Gastroesophageal sphincter (tissue), 4 donors: ENCODE measurements at regions not wholly inside any gene's neighbourhood (a gene's known extent, or its start where the extent isn't known, plus 50 kb on each side); places are given as distances from the start of the nearest gene placed in this dataset.

Source experiments
- ATAC-seq: fragments of 150-250 bp; one replicate; pipeline ENCODE4 v1.9.1; 2016; ENCODE audit warnings: mild to moderate bottlenecking, moderate library complexity
- H3K27ac ChIP-seq, 4 donors: fragments of 200-600 bp; sonication (generic) in 3 of 4; 1 replicate in 3 of 4; 2 replicates in 1 of 4; pipeline ENCODE4 v1.5.1; 2016 to 2019
- H3K27me3 ChIP-seq: fragments of 200-600 bp; sonication (generic); one replicate; pipeline ENCODE4 v1.5.1; 2019
- H3K36me3 ChIP-seq, 2 donors: fragments of 200-600 bp; sonication (generic); one replicate each; pipeline ENCODE4 v1.5.1; 2019; ENCODE audit warnings: control low read depth in 1 of 2
- H3K4me1 ChIP-seq, 3 donors: fragments of 200-600 bp; sonication (generic); 1 replicate in 2 of 3; 2 replicates in 1 of 3; pipeline ENCODE4 v1.5.1; 2016 to 2019; ENCODE audit warnings: control low read depth in 2 of 3
- H3K4me3 ChIP-seq, 2 donors: fragments of 200-600 bp; sonication (generic); one replicate each; pipeline ENCODE4 v1.5.1; 2019; ENCODE audit warnings: mild to moderate bottlenecking in 1 of 2, moderate library complexity in 1 of 2
- H3K9me3 ChIP-seq, 3 donors: fragments of 200-600 bp; sonication (generic); one replicate each; pipeline ENCODE4 v1.5.1; 2017 to 2019; ENCODE audit warnings: control low read depth in 2 of 3
- CTCF ChIP-seq, 4 experiments: fragments of 200-600 bp in 2 of 4; fragments of 450-650 bp in 2 of 4; sonication (generic) in 1 of 4; IDR thresholded peaks; one replicate each; pipeline ENCODE4 v1.5.1; 2017 to 2019; ENCODE audit warnings: antibody characterized with exemption in 4 of 4, mild to moderate bottlenecking in 2 of 4, moderate library complexity in 2 of 4
- EP300 ChIP-seq: sonication (generic); formaldehyde crosslinking; IDR thresholded peaks from one replicate; pipeline ENCODE4 v1.6.1; 2017; ENCODE audit warnings: antibody characterized with exemption, mild to moderate bottlenecking
- POLR2A ChIP-seq, 2 donors: fragments of 450-650 bp; IDR thresholded peaks; one replicate each; pipeline ENCODE4 v1.6.1; 2017; ENCODE audit warnings: antibody characterized with exemption in 2 of 2, mild to moderate bottlenecking in 2 of 2, moderate library complexity in 1 of 2
- POLR2AphosphoS5 ChIP-seq: sonication (generic); formaldehyde crosslinking; IDR thresholded peaks from one replicate; pipeline ENCODE4 v1.6.1; 2017; ENCODE audit warnings: antibody characterized with exemption
- WGBS, 2 donors: methylation state at CpG; one replicate each; pipeline ENCODE4 v1.1.5; 2018; ENCODE audit warnings: low coverage in 1 of 2; 5-methylcytosine and 5-hydroxymethylcytosine counted together

GRCh38 chr10:78915190-78915518 is 153.6 kb upstream of the ZMIZ1 start:
- no peak for TF ChIP-seq POLR2A (IDR thresholded peaks at IDR 0.05)
- no peak for TF ChIP-seq EP300
- no peak for TF ChIP-seq POLR2AphosphoS5
- TF ChIP-seq CTCF (IDR thresholded peaks at IDR 0.05), result no peak
- WGBS, 2 donors, result 51 to 83% methylated on average over 2 to 4 of the region's 4 CpGs
- Histone ChIP-seq H3K9me3 (no peaks in the 10 kb centered on the region), H3K27me3 (no peaks in the 10 kb centered on the region), H3K4me1 (peaks cover 0 to 14% (median 0%) of the 10 kb centered on the region in 3 donors), H3K36me3 (no peaks in the 10 kb centered on the region), H3K4me3 (no peak overlapping the region), H3K27ac (no peak overlapping the region)
- no peak for ATAC-seq

- Histone ChIP-seq H3K4me3 (no peak overlapping the region), H3K36me3 (no peaks in the 10 kb centered on the region), H3K27ac (no peak overlapping the region), H3K4me1 (peaks cover 0 to 14% (median 0%) of the 10 kb centered on the region in 3 donors), H3K9me3 (no peaks in the 10 kb centered on the region), H3K27me3 (no peaks in the 10 kb centered on the region)
- TF ChIP-seq POLR2AphosphoS5, result no peak
- TF ChIP-seq EP300, result no peak
- TF ChIP-seq CTCF (IDR thresholded peaks at IDR 0.05), result no peak
- no peak for TF ChIP-seq POLR2A (IDR thresholded peaks at IDR 0.05)
- WGBS, 2 donors, result 40 to 84% methylated on average over 1 to 5 of the region's 7 CpGs
- no peak for ATAC-seq
Observed at GRCh38 chr10:78916227-78916626, 152.5 kb upstream of the ZMIZ1 start.

- no peak overlapping the region for H3K27ac ChIP-seq
- H3K27me3 ChIP-seq, result no peaks in the 10 kb centered on the region
- no peaks in the 10 kb centered on the region for H3K9me3 ChIP-seq
- no peak for ATAC-seq
- no peak for TF ChIP-seq EP300
- no peak for TF ChIP-seq POLR2A (IDR thresholded peaks at IDR 0.05)
- no peak for TF ChIP-seq CTCF (IDR thresholded peaks at IDR 0.05)
- no peak for TF ChIP-seq POLR2AphosphoS5
- 82 to 100% methylated on average over 3 to 4 of the region's 7 CpGs for WGBS, 2 donors
- H3K4me1 ChIP-seq, result peaks cover 0 to 22% (median 0%) of the 10 kb centered on the region in 3 donors
- H3K4me3 ChIP-seq, result no peak overlapping the region
- no peaks in the 10 kb centered on the region for H3K36me3 ChIP-seq
Observed at GRCh38 chr10:78919181-78919966, 149.4 kb upstream of the ZMIZ1 start.

- WGBS, 2 donors, result 80 to 89% methylated on average over 1 of the region's 2 CpGs
Observed at GRCh38 chr10:78920011-78920410, 148.8 kb upstream of the ZMIZ1 start.

More at GRCh38 chr10:78920011-78920410, 148.8 kb upstream of the ZMIZ1 start:
- H3K4me3 ChIP-seq, result no peak overlapping the region
- no peaks in the 10 kb centered on the region for H3K36me3 ChIP-seq
- no peak for TF ChIP-seq CTCF (IDR thresholded peaks at IDR 0.05)
- no peak for TF ChIP-seq EP300
- no peak for TF ChIP-seq POLR2A (IDR thresholded peaks at IDR 0.05)
- TF ChIP-seq POLR2AphosphoS5, result no peak
- no peak overlapping the region for H3K27ac ChIP-seq
- ATAC-seq, result no peak
- peaks cover 0 to 18% (median 0%) of the 10 kb centered on the region in 3 donors for H3K4me1 ChIP-seq
- no peaks in the 10 kb centered on the region for H3K27me3 ChIP-seq
- no peaks in the 10 kb centered on the region for H3K9me3 ChIP-seq
